ENCODE measurements at regions not wholly inside any gene's neighbourhood (a gene's known extent, or its start where the extent isn't known, plus 50 kb on each side); places are given as distances from the start of the nearest gene placed in this dataset.

- TF ChIP-seq POLR2A (IDR thresholded peaks at IDR 0.05; ENCODE audit: low read depth, low read length): no peak
- no peak for TF ChIP-seq POLR2AphosphoS5 (IDR thresholded peaks at IDR 0.05; ENCODE audit: low read depth, low read length)
Measured at GRCh38 chr4:1572521-1572920, 111.6 kb downstream of the FAM53A start.

All from GM12891 (cell line).